ENCODE measurements at regions not wholly inside any gene's neighbourhood (a gene's known extent, or its start where the extent isn't known, plus 50 kb on each side); places are given as distances from the start of the nearest gene placed in this dataset.

DNA sequence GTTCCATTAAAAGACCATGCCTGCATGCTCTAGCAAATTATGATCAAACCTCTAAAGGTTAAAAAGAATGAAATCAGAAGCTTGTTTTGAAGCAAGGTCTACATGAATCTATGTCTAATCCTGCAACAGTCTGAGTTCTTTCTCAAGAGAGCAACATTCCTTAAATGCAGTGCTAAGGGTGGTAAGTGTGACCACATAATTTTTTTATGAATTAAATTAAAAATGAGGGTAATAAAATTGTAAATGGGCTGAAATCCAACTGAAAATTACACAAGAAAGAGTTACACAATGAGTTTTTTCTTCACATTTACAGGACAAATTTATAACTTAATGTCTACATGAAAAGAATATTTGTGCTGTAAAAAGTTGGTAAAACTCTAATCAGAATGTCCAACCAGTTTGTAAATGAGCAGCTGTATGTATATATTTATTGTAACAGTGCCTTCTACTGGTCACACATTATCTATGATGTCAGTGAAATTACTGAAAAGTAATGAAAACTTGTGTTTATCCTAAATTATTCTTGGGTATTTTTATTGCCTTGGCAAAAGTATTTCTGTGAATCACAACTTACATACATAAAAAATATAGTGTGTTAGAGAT, 336.3 kb upstream of the PITX2 start:
- DNase-seq (ENCODE audit: low spot score in 2 of 2) = no peak

DNA sequence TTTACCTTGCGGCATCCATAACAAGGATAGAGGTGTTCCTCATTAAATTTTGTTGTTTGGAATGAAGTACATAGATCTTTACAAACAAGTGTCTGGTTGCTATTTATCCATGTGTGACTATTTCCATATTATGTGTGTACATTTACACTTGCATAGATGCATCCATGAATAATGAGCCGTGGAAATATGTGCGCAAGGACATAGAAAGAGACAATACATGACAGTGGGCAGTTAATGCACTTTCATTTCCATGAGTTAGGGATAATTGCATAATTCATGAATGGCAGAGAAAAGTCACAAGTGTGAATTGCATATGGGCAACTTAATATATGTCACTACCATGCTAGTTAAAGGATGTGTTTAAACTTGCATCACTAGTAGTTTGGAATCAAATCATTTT, 338.2 kb upstream of the PITX2 start:
- TF ChIP-seq POLR2A (IDR thresholded peaks at IDR 0.05) = no peak
- no peak for TF ChIP-seq POLR2AphosphoS5 (IDR thresholded peaks at IDR 0.05)
- TF ChIP-seq EP300 (IDR thresholded peaks at IDR 0.05) = no peak
- TF ChIP-seq, protein P1, sequence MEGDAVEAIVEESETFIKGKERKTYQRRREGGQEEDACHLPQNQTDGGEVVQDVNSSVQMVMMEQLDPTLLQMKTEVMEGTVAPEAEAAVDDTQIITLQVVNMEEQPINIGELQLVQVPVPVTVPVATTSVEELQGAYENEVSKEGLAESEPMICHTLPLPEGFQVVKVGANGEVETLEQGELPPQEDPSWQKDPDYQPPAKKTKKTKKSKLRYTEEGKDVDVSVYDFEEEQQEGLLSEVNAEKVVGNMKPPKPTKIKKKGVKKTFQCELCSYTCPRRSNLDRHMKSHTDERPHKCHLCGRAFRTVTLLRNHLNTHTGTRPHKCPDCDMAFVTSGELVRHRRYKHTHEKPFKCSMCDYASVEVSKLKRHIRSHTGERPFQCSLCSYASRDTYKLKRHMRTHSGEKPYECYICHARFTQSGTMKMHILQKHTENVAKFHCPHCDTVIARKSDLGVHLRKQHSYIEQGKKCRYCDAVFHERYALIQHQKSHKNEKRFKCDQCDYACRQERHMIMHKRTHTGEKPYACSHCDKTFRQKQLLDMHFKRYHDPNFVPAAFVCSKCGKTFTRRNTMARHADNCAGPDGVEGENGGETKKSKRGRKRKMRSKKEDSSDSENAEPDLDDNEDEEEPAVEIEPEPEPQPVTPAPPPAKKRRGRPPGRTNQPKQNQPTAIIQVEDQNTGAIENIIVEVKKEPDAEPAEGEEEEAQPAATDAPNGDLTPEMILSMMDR (IDR thresholded peaks at IDR 0.05) = no peak
- Histone ChIP-seq H3K27ac (no peak overlapping the region), H3K4me3 (no peak overlapping the region), H3K36me3 (no peaks in the 10 kb centered on the region), H3K27me3 (no peaks in the 10 kb centered on the region), H3K4me1 (no peaks in the 10 kb centered on the region), H3K9me3 (no peaks in the 10 kb centered on the region)
- DNase-seq (ENCODE audit: low spot score in 2 of 2) = no peak
- WGBS = 85% methylated on average over 3 of the region's 3 CpGs

More for the DNA sequence above, 336.3 kb upstream of the PITX2 start:
- H3K4me3 ChIP-seq = no peak overlapping the region
- H3K36me3 ChIP-seq = no peaks in the 10 kb centered on the region
- no peak overlapping the region for H3K27ac ChIP-seq
- no peak for TF ChIP-seq POLR2A (IDR thresholded peaks at IDR 0.05)
- TF ChIP-seq POLR2AphosphoS5 (IDR thresholded peaks at IDR 0.05) = no peak
- no peak for TF ChIP-seq EP300 (IDR thresholded peaks at IDR 0.05)
- TF ChIP-seq, protein P1 (IDR thresholded peaks at IDR 0.05) = no peak
- no peaks in the 10 kb centered on the region for H3K9me3 ChIP-seq
- H3K27me3 ChIP-seq = no peaks in the 10 kb centered on the region
- no peaks in the 10 kb centered on the region for H3K4me1 ChIP-seq

DNA sequence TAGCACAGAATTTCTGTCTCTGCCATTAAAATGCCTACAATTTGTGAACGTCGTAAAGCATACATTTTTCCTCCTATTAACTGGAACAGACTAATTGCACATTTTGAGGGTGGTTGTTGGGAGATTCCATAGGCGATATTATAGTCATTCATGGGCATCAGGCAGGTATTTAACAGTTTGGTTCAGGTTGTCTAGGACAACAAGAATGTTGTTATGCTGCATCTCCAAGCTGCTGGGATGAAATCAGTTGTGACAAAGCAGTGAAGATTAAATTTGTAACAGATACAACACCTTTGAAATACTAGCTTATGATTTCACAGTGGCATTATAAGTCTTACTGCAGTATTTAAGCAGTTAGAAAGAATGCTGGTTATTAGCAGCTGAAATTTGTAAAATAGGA, 339.7 kb upstream of the PITX2 start:
- H3K4me1 ChIP-seq = no peaks in the 10 kb centered on the region
- no peaks in the 10 kb centered on the region for H3K27me3 ChIP-seq
- no peak overlapping the region for H3K27ac ChIP-seq
- H3K9me3 ChIP-seq = no peaks in the 10 kb centered on the region
- H3K4me3 ChIP-seq = no peak overlapping the region
- TF ChIP-seq POLR2AphosphoS5 (IDR thresholded peaks at IDR 0.05) = no peak
- no peak for TF ChIP-seq EP300 (IDR thresholded peaks at IDR 0.05)
- TF ChIP-seq POLR2A (IDR thresholded peaks at IDR 0.05) = no peak
- TF ChIP-seq, protein P1 (IDR thresholded peaks at IDR 0.05) = no peak
- WGBS = 76% methylated on average over 3 of the region's 3 CpGs
- DNase-seq (ENCODE audit: low spot score in 2 of 2) = no peak
- H3K36me3 ChIP-seq = no peaks in the 10 kb centered on the region

DNA sequence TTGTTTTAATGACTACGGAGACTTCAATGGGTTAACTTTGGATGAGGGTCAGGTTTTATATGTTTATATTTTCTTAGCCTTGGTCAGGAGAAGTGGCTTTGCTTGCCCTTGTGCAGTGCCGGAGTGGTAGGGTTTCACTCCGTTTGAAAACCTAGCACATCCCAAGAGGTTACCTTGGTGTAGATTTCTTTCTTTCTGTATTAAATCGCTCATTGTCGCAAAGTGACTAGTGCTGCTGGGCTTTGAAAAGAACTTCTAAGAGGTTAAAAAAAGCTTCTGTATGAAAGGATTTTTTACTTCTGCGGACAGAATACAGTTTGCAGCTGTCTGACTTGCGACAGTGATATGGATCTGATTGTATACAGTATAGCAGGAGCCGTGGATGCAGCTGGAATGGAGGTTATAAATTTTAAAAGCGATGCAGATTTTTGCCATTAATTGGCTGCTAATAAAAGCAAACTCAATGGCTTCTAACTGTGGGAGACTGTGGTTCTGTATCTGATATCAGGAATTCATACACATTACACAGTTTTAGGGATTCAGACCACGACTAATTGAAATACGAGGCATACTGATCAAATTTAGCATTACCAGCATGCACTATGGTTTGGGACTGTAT, 340.9 kb upstream of the PITX2 start:
- TF ChIP-seq POLR2A (IDR thresholded peaks at IDR 0.05) (no peak), POLR2AphosphoS5 (IDR thresholded peaks at IDR 0.05) (no peak)
- Histone ChIP-seq H3K4me1 (no peaks in the 10 kb centered on the region), H3K27ac (no peak overlapping the region), H3K27me3 (no peaks in the 10 kb centered on the region), H3K4me3 (no peak overlapping the region), H3K9me3 (no peaks in the 10 kb centered on the region), H3K36me3 (no peaks in the 10 kb centered on the region)
- 69% methylated on average over 11 of the region's 11 CpGs for WGBS
- no peak for DNase-seq (ENCODE audit: low spot score in 2 of 2)

DNA sequence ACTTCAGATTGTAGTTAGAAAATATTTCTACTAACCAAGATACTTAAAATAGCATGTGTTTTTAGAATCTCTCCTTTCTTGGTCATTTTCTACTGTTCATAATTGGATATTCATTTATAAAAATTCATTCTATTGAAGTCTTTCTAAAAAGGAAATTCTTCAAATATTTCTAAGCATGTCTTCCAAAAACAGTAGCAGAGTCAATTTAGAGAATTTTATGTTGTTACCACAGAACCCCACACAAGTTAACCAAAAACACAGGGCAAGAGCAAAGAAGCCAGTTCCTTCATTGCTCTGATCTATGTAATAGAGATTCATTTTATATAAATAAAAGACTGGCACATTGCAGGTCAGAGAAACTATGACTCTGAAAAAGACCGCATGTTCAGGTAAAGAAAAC, 345.1 kb upstream of the PITX2 start:
- H3K4me1 ChIP-seq = no peaks in the 10 kb centered on the region
- H3K4me3 ChIP-seq = no peak overlapping the region
- WGBS = 90% methylated on average over 1 of the region's 1 CpG
- no peak for DNase-seq (ENCODE audit: low spot score in 2 of 2)
- H3K9me3 ChIP-seq = no peaks in the 10 kb centered on the region
- H3K36me3 ChIP-seq = no peaks in the 10 kb centered on the region
- no peak for TF ChIP-seq EP300 (IDR thresholded peaks at IDR 0.05)
- TF ChIP-seq, protein P1 (IDR thresholded peaks at IDR 0.05) = no peak
- TF ChIP-seq POLR2AphosphoS5 (IDR thresholded peaks at IDR 0.05) = no peak
- TF ChIP-seq POLR2A (IDR thresholded peaks at IDR 0.05) = no peak
- no peaks in the 10 kb centered on the region for H3K27me3 ChIP-seq
- no peak overlapping the region for H3K27ac ChIP-seq

Measured in suprapubic skin (tissue), 4 donors.